PC-9 (cell line): ENCODE measurements at regions not wholly inside any gene's neighbourhood (a gene's known extent, or its start where the extent isn't known, plus 50 kb on each side); places are given as distances from the start of the nearest gene placed in this dataset.

Experiments used
- BruUV-seq: library from RNA; stranded (reverse); fragments of 400-500 nt; replicated peaks from 2 replicates; lab custom pipeline; 2021; lab: Mats Ljungman, UMichigan
- CTCF ChIA-PET: fragments of 300-600 bp; sonication (Branson Sonifier 250); formaldehyde crosslinking; loops from one replicate; lab custom pipeline; 2022; ENCODE audit warnings: antibody characterized with exemption; lab: Charles Lee
- POLR2A ChIA-PET: fragments of 300-600 bp; sonication (Branson Sonifier 250); formaldehyde crosslinking; loops from one replicate; lab custom pipeline; 2022; ENCODE audit warnings: antibody characterized with exemption; ENCODE audit not compliant: unreplicated experiment; lab: Charles Lee
- DNase-seq, 2 experiments: peaks; one replicate each; pipeline versions ENCODE4 v3.0.0 to v3.0.0-alpha.2; 2015 to 2022; ENCODE audit warnings: mixed read lengths in 1 of 2
- H2AFZ ChIP-seq: fragments of 200-600 bp; sonication (generic); 2 replicates; pipeline ENCODE4 v1.8.1; 2017; ENCODE audit warnings: antibody characterized with exemption
- H3F3A ChIP-seq: fragments of 200-600 bp; sonication (generic); 2 replicates; pipeline ENCODE4 v1.8.1; 2017; ENCODE audit warnings: antibody characterized with exemption, mild to moderate bottlenecking, low read depth; ENCODE audit not compliant: insufficient read depth
- H3K27ac ChIP-seq: fragments of 200-600 bp; sonication (generic); 2 replicates; pipeline ENCODE4 v1.6.1; 2016; ENCODE audit warnings: mixed run types
- H3K27me3 ChIP-seq: fragments of 200-600 bp; sonication (generic); 2 replicates; pipeline ENCODE4 v1.6.1; 2016; ENCODE audit warnings: low read depth, mixed run types; ENCODE audit not compliant: insufficient read depth
- H3K36me3 ChIP-seq: fragments of 200-600 bp; sonication (generic); 2 replicates; pipeline ENCODE4 v1.6.1; 2016; ENCODE audit warnings: low read depth, mixed run types
- H3K4me1 ChIP-seq: fragments of 200-600 bp; sonication (generic); replicated peaks from 2 replicates; pipeline ENCODE4 v1.6.1; 2016; ENCODE audit warnings: mixed run types; ENCODE audit not compliant: insufficient read depth
- H3K4me2 ChIP-seq: fragments of 200-600 bp; sonication (generic); 2 replicates; pipeline ENCODE4 v1.6.1; 2017; ENCODE audit warnings: mixed run types
- H3K4me3 ChIP-seq: fragments of 200-600 bp; sonication (generic); 2 replicates; pipeline ENCODE4 v1.6.1; 2016; ENCODE audit warnings: mixed run types
- H3K79me2 ChIP-seq: fragments of 200-600 bp; sonication (generic); 2 replicates; pipeline ENCODE4 v1.6.1; 2017; ENCODE audit warnings: low read depth, mixed run types
- H3K9me2 ChIP-seq: fragments of 200-600 bp; sonication (generic); 2 replicates; pipeline ENCODE4 v1.8.1; 2017; ENCODE audit warnings: mild to moderate bottlenecking; ENCODE audit not compliant: insufficient read depth
- H3K9me3 ChIP-seq: fragments of 200-600 bp; sonication (generic); 2 replicates; pipeline ENCODE4 v1.8.1; 2016; ENCODE audit warnings: low read depth; ENCODE audit not compliant: insufficient read depth
- H4K20me1 ChIP-seq: fragments of 200-600 bp; sonication (generic); 2 replicates; pipeline ENCODE4 v1.8.1; 2017; ENCODE audit not compliant: insufficient read depth
- CTCF ChIP-seq: fragments of 200-600 bp; sonication (generic); conservative IDR thresholded peaks from 2 replicates; pipeline ENCODE4 v1.6.1; 2017; ENCODE audit warnings: mixed run types, antibody characterized with exemption, mild to moderate bottlenecking, moderate library complexity
- EZH2 ChIP-seq: fragments of 200-600 bp; sonication (generic); IDR thresholded peaks from 2 replicates; pipeline ENCODE4 v1.8.0; 2017; ENCODE audit warnings: antibody characterized with exemption, low read depth
- intact Hi-C: fragments of 100-400 bp; cut with micrococcal nuclease; formaldehyde crosslinking; loops from one replicate; pipeline ENCODE4 v1.10.0; 2022; ENCODE audit not compliant: unreplicated experiment

GRCh38 chr20:6269168-6269873 is 146.5 kb upstream of the FERMT1 start:
- H3K4me3 ChIP-seq = no peak overlapping the region
- TF ChIP-seq EZH2 (no peak), CTCF (no peak)
- H3F3A ChIP-seq = no peaks in the 10 kb centered on the region
- no peak overlapping the region for H3K4me2 ChIP-seq
- no peaks in the 10 kb centered on the region for H4K20me1 ChIP-seq
- H3K9me3 ChIP-seq = no peaks in the 10 kb centered on the region
- no peak overlapping the region for H3K27ac ChIP-seq
- no peaks in the 10 kb centered on the region for H3K4me1 ChIP-seq
- intact Hi-C loops = no loop called here
- peaks cover 11% of the 10 kb centered on the region; the same call in 1 of the 2 replicates for H3K27me3 ChIP-seq
- no peak for DNase-seq
- no TSS peak for BruUV-seq
- H3K36me3 ChIP-seq = no peaks in the 10 kb centered on the region
- no peak overlapping the region for H2AFZ ChIP-seq
- H3K79me2 ChIP-seq = no peaks in the 10 kb centered on the region
- POLR2A ChIA-PET = no interaction called here
- CTCF ChIA-PET = no interaction called here
- no peaks in the 10 kb centered on the region for H3K9me2 ChIP-seq

- Histone ChIP-seq H3K9me2 (no peaks in the 10 kb centered on the region), H3F3A (no peaks in the 10 kb centered on the region), H3K79me2 (no peaks in the 10 kb centered on the region), H2AFZ (no peak overlapping the region), H3K4me1 (no peaks in the 10 kb centered on the region), H3K4me3 (0 out of 2 replicates have a peak overlapping the region, but pooled peaks have one; percentile 10), H3K36me3 (no peaks in the 10 kb centered on the region), H3K27me3 (peaks cover 17% of the 10 kb centered on the region; the same call in 1 of the 2 replicates), H3K9me3 (no peaks in the 10 kb centered on the region), H4K20me1 (no peaks in the 10 kb centered on the region), H3K4me2 (peak overlapping the region; percentile 39; the same call in 1 of the 2 replicates), H3K27ac (no peak overlapping the region)
- DNase-seq = no peak
- BruUV-seq = no TSS peak
- POLR2A ChIA-PET = no interaction called here
- TF ChIP-seq CTCF (peak; percentile 60), EZH2 (no peak)
- CTCF ChIA-PET = interaction anchor here (0.6 kb wide), 2 partner anchors 850 to 1160 kb away, joined by 3 to 9 read pairs; no protein-coding TSS in a partner anchor
- intact Hi-C loops = no loop called here
These were observed 142.5 kb upstream of the FERMT1 start for GRCh38 chr20:6265204-6265904.

- Histone ChIP-seq H3K79me2 (no peaks in the 10 kb centered on the region), H3F3A (no peaks in the 10 kb centered on the region), H2AFZ (no peak overlapping the region), H4K20me1 (no peaks in the 10 kb centered on the region), H3K27ac (no peak overlapping the region), H3K4me1 (no peaks in the 10 kb centered on the region), H3K27me3 (no peaks in the 10 kb centered on the region; the same call in 1 of the 2 replicates), H3K4me3 (no peak overlapping the region), H3K9me2 (no peaks in the 10 kb centered on the region), H3K9me3 (no peaks in the 10 kb centered on the region), H3K36me3 (no peaks in the 10 kb centered on the region), H3K4me2 (no peak overlapping the region)
- no peak for TF ChIP-seq EZH2
- TF ChIP-seq CTCF = no peak
- BruUV-seq = no TSS peak
- CTCF ChIA-PET = no interaction called here
- POLR2A ChIA-PET = no interaction called here
- no peak for DNase-seq
- intact Hi-C loops = no loop called here
These were observed 130.6 kb upstream of the FERMT1 start for GRCh38 chr20:6253396-6253795.
